ENCODE measurements at regions not wholly inside any gene's neighbourhood (a gene's known extent, or its start where the extent isn't known, plus 50 kb on each side); places are given as distances from the start of the nearest gene placed in this dataset.

GRCh38 chr4:138911909-138912703 is 103.5 kb upstream of the NOCT start:
- no peak for DNase-seq (ENCODE audit: low read depth)
- no peak overlapping the region for H3K4me3 ChIP-seq (ENCODE audit: low read depth, low read length)
- no peak for TF ChIP-seq POLR2A (IDR thresholded peaks at IDR 0.05; ENCODE audit: extremely low read depth, insufficient read length)
- no peak for TF ChIP-seq MYC (IDR thresholded peaks at IDR 0.05; ENCODE audit: low read depth, low read length)
- no peak for TF ChIP-seq CTCF (IDR thresholded peaks at IDR 0.05; ENCODE audit: low read depth, low read length)
- no peak for TF ChIP-seq MAX (IDR thresholded peaks at IDR 0.05; ENCODE audit: low read depth, low read length)

- no peak for DNase-seq (ENCODE audit: low read depth)
- no peak for TF ChIP-seq MAX (IDR thresholded peaks at IDR 0.05; ENCODE audit: low read depth, low read length)
- TF ChIP-seq MYC (IDR thresholded peaks at IDR 0.05; ENCODE audit: low read depth, low read length) = no peak
- TF ChIP-seq CTCF (IDR thresholded peaks at IDR 0.05; ENCODE audit: low read depth, low read length) = no peak
- TF ChIP-seq POLR2A (IDR thresholded peaks at IDR 0.05; ENCODE audit: extremely low read depth, insufficient read length) = no peak
- no peak overlapping the region for H3K4me3 ChIP-seq (ENCODE audit: low read depth, low read length)
Measured at GRCh38 chr4:138910914-138911336, 104.7 kb upstream of the NOCT start.

- no peak for DNase-seq (ENCODE audit: low read depth)
- H3K4me3 ChIP-seq (ENCODE audit: low read depth, low read length) = no peak overlapping the region
- TF ChIP-seq MAX (IDR thresholded peaks at IDR 0.05; ENCODE audit: low read depth, low read length) (no peak), POLR2A (IDR thresholded peaks at IDR 0.05; ENCODE audit: extremely low read depth, insufficient read length) (no peak), CTCF (IDR thresholded peaks at IDR 0.05; ENCODE audit: low read depth, low read length) (no peak), MYC (IDR thresholded peaks at IDR 0.05; ENCODE audit: low read depth, low read length) (no peak)
Measured at GRCh38 chr4:138910195-138910913, 105.2 kb upstream of the NOCT start.

GRCh38 chr4:138909587-138909986 is 106.0 kb upstream of the NOCT start:
- TF ChIP-seq POLR2A (IDR thresholded peaks at IDR 0.05; ENCODE audit: extremely low read depth, insufficient read length) (no peak), MYC (IDR thresholded peaks at IDR 0.05; ENCODE audit: low read depth, low read length) (no peak), CTCF (IDR thresholded peaks at IDR 0.05; ENCODE audit: low read depth, low read length) (no peak), MAX (IDR thresholded peaks at IDR 0.05; ENCODE audit: low read depth, low read length) (no peak)
- no peak overlapping the region for H3K4me3 ChIP-seq (ENCODE audit: low read depth, low read length)
- DNase-seq (ENCODE audit: low read depth) = no peak

GRCh38 chr4:138908134-138908533 is 107.4 kb upstream of the NOCT start:
- TF ChIP-seq POLR2A (IDR thresholded peaks at IDR 0.05; ENCODE audit: extremely low read depth, insufficient read length) (no peak), MYC (IDR thresholded peaks at IDR 0.05; ENCODE audit: low read depth, low read length) (no peak)
- H3K4me3 ChIP-seq (ENCODE audit: low read depth, low read length) = no peak overlapping the region
- DNase-seq (ENCODE audit: low read depth) = no peak

GRCh38 chr4:138907174-138907573 is 108.4 kb upstream of the NOCT start:
- DNase-seq (ENCODE audit: low read depth) = no peak
- H3K4me3 ChIP-seq (ENCODE audit: low read depth, low read length) = no peak overlapping the region
- no peak for TF ChIP-seq MYC (IDR thresholded peaks at IDR 0.05; ENCODE audit: low read depth, low read length)
- no peak for TF ChIP-seq MAX (IDR thresholded peaks at IDR 0.05; ENCODE audit: low read depth, low read length)
- no peak for TF ChIP-seq POLR2A (IDR thresholded peaks at IDR 0.05; ENCODE audit: extremely low read depth, insufficient read length)
